ENCODE measurements at regions not wholly inside any gene's neighbourhood (a gene's known extent, or its start where the extent isn't known, plus 50 kb on each side); places are given as distances from the start of the nearest gene placed in this dataset.

DNA sequence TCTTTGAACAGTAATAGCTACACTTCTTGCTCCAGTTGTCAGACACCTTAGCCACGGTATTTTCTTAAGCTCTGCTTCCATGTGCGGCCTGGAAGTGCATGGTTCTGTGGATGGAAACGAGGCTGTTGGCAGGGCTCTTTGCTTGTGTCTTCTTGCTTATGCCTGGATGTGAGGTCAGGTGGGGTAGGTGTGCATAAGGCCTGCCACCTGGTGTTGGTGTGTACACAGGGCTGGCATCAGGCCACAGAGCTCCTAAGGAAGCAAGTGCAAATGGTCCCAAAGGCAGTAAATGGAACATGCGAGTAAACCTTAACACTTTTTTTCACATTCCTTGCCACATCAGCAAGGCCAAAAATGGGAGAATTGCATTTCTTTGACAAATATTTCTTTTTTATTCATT is 158.1 kb upstream of the GMDS start:
- no peak overlapping the region for H3K27ac ChIP-seq
- TF ChIP-seq, protein P1, sequence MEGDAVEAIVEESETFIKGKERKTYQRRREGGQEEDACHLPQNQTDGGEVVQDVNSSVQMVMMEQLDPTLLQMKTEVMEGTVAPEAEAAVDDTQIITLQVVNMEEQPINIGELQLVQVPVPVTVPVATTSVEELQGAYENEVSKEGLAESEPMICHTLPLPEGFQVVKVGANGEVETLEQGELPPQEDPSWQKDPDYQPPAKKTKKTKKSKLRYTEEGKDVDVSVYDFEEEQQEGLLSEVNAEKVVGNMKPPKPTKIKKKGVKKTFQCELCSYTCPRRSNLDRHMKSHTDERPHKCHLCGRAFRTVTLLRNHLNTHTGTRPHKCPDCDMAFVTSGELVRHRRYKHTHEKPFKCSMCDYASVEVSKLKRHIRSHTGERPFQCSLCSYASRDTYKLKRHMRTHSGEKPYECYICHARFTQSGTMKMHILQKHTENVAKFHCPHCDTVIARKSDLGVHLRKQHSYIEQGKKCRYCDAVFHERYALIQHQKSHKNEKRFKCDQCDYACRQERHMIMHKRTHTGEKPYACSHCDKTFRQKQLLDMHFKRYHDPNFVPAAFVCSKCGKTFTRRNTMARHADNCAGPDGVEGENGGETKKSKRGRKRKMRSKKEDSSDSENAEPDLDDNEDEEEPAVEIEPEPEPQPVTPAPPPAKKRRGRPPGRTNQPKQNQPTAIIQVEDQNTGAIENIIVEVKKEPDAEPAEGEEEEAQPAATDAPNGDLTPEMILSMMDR (IDR thresholded peaks at IDR 0.05), result no peak
- H3K4me3 ChIP-seq, result no peak overlapping the region
- no peak for DNase-seq (ENCODE audit: low spot score)
- no peaks in the 10 kb centered on the region for H3K4me1 ChIP-seq
- no peaks in the 10 kb centered on the region for H3K27me3 ChIP-seq
- H3K36me3 ChIP-seq, result peaks cover 7% of the 10 kb centered on the region
- H3K9me3 ChIP-seq, result peaks cover 0 to 8% of the 10 kb centered on the region in 2 donors

- H3K9me3 ChIP-seq, result peaks cover 0 to 8% of the 10 kb centered on the region in 2 donors
- TF ChIP-seq, protein P1 (IDR thresholded peaks at IDR 0.05), result no peak
- H3K27ac ChIP-seq, result no peak overlapping the region
- H3K27me3 ChIP-seq, result no peaks in the 10 kb centered on the region
- DNase-seq (ENCODE audit: low spot score), result peak; percentile 56
- H3K4me3 ChIP-seq, result no peak overlapping the region
- peaks cover 7% of the 10 kb centered on the region for H3K36me3 ChIP-seq
- H3K4me1 ChIP-seq, result peaks cover 0 to 10% of the 10 kb centered on the region in 2 donors
Observed at GRCh38 chr6:2396846-2397630, 151.6 kb upstream of the GMDS start.

GRCh38 chr6:2396042-2396657 is 150.7 kb upstream of the GMDS start:
- Histone ChIP-seq H3K27me3 (no peaks in the 10 kb centered on the region), H3K4me1 (peaks cover 0 to 10% of the 10 kb centered on the region in 2 donors), H3K36me3 (peaks cover 2% of the 10 kb centered on the region), H3K4me3 (no peak overlapping the region), H3K9me3 (peaks cover 0 to 8% of the 10 kb centered on the region in 2 donors), H3K27ac (no peak overlapping the region)
- TF ChIP-seq, protein P1 (IDR thresholded peaks at IDR 0.05), result no peak
- no peak for DNase-seq (ENCODE audit: low spot score)

GRCh38 chr6:2388554-2389324 is 143.3 kb upstream of the GMDS start:
- no peak for DNase-seq (ENCODE audit: low spot score)
- Histone ChIP-seq H3K9me3 (no peaks in the 10 kb centered on the region), H3K4me3 (no peak overlapping the region), H3K36me3 (no peaks in the 10 kb centered on the region), H3K27ac (no peak overlapping the region), H3K4me1 (no peaks in the 10 kb centered on the region), H3K27me3 (no peaks in the 10 kb centered on the region)
- TF ChIP-seq, protein P1 (IDR thresholded peaks at IDR 0.05), result no peak

DNA sequence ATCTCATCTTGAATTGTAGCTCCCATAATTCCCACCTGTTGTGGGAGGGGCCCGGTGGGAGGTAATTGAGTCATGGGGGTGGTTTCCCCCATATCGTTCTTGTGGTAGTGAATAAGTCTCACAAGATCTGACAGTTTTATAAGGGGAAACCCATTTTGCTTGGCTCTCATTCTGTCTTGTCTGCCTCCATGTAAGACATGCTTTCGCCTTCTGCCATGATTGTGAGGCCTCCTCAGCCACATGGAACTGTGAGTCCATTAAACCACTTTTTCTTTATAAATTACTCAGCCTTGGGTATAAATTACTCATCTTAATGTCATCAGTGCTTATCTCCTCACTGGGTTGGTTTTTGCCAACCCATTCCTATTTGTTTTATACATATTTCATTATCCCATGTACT is 142.0 kb upstream of the GMDS start:
- H3K36me3 ChIP-seq, result no peaks in the 10 kb centered on the region
- no peak for DNase-seq (ENCODE audit: low spot score)
- no peaks in the 10 kb centered on the region for H3K9me3 ChIP-seq
- H3K4me3 ChIP-seq, result no peak overlapping the region
- TF ChIP-seq, protein P1 (IDR thresholded peaks at IDR 0.05), result no peak
- no peak overlapping the region for H3K27ac ChIP-seq
- no peaks in the 10 kb centered on the region for H3K4me1 ChIP-seq
- no peaks in the 10 kb centered on the region for H3K27me3 ChIP-seq
